ENCODE measurements at regions not wholly inside any gene's neighbourhood (a gene's known extent, or its start where the extent isn't known, plus 50 kb on each side); places are given as distances from the start of the nearest gene placed in this dataset.
"Not testable (repeated sequence)": the region's sequence is repeated elsewhere in the genome, so short reads cannot be mapped to it uniquely, and the experiment has no call there.

DNA sequence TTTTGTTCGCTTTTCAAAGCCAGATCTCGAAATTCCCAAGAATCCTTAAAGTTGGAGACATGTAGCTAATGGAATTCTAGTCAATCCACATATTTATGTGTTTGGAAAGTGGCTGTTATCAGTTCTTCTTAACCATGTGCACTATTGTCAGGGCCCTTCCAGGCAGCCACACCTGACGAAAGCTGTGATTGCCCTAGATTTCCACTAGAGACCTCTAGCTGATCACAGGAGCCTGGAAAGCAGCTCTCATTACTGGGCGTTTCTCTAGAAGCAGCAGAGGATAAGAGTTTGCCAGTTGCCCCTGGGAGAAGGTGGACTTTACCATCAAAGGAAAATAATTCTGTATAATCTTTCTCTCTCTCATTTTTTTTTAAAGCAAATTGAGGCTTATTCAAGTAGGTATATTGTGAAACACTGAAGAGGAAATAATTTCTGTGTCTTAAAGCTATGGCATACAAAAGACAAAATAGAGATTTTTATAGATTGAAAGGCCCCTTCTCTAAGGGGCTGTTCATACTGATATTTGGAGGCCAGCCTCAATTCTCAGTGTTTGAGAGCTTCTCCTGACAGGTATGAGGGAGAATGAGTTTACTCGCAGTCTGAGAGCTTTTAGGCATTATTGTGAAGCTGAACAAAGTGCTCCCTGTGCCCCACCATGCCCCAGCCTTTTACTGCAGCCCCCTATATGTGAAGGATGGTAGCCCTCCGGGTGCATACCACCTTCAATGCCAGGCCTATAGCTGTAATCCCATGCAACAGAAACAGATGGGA, 405.4 kb upstream of the ACTBL2 start:
- peak; percentile 51 for DNase-seq (ENCODE audit: low spot score)

DNA sequence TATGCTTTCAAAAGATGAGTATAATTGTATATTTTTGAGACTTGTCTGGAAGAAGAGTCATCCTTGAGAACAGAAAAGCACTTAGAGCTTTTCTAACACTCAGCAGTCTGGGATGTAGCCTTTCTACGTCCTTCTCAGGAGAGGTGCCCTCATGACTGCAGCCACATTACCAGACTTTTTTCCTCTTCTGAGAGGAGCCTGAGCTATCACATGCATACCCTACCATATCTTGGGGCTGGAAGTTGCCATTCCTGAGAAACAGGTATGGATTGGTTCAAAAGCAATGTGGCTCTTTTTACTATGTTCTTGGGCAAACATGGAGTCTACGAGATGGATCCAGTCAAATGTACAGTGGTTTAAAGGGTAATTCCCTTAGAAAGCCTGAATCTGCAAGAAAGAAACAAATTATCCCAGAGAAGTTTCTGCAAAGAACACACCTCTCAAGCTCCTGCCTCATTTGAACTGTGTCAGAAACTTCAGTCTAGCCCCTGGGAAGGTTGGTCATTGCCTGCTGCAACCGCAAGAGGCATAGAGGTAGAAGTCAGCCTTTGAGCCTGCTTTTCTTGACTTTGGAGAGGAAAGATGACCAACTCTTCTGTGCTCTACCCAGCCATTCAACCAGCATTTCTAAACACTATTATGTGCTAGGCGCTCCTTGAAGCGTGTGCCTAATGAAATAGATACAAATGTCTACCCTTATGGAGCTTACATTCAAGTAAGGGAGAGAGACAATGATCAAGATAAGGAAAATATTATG, 401.9 kb upstream of the ACTBL2 start:
- DNase-seq (ENCODE audit: low spot score): no peak

DNA sequence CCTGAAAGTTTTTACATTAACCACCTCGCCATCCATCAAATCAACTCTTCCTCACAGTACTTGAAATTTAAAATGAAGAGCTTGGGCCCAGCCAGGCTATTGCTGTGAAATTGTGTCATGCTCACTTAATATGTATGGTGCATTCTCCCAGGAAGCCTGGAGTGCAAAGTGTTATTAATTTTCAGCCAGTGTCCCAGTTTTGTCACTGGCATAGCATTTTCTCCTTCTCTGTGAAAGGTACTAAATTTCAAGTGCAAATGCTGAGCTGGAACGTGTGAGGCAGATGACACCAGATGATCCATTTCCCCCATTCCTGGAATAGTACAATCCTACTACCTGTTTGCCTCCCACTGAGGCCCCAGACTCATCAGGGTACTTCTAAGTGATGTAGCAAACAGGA, 397.6 kb upstream of the ACTBL2 start:
- DNase-seq (ENCODE audit: low spot score): no peak

DNA sequence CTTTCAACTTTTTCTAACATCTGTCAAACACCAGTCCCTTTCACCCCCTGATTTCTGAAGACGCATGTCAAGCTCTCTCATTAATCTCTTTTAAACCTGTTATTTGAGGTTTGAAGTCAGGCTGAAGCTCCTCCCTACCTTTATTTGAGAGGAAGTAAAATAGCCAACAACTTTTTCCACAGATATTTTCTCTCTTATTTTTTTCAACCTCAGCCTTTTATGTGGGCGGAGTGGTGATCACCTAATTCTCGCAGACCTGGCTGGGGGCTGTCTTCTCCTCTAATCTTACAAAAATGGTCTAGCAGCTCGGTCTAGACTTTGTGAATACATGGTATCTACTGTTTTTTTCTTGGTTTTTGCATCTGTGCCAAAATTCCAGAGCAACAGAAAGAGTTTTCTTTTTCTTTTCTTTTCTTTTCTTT, 395.7 kb upstream of the ACTBL2 start:
- no peak for DNase-seq (ENCODE audit: low spot score)

DNA sequence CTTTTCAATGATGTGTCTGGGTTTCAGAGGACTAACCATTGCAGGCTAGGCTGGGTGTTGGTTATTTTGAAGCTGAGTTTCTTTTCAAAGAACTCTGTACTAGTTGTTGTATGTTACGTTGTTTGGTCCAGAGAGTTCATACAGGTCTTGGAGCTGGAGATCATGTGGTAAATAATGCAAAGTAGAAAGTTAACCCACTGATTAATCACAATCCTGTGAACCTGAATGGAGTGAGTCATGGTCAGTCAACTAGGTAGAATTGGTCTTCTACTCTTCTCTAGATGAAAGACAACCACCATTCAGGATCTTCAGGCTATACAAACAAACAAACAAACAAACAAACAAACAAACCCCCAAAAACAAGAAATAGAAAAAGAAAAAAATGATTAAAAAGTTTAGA, 388.9 kb upstream of the ACTBL2 start:
- DNase-seq (ENCODE audit: low spot score): no peak

DNA sequence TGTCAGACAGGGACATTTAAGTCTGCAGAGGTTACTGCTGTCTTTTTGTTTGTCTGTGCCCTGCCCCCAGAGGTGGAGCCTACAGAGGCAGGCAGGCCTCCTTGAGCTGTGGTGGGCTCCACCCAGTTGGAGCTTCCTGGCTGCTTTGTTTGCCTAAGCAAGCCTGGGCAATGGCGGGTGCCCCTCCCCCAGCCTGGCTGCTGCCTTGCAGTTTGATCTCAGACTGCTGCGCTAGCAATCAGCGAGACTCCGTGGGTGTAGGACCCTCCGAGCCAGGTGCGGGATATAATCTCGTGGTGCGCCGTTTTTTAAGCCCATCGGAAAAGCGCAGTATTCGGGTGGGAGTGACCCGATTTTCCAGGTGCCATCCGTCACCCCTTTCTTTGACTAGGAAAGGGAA, 387.7 kb upstream of the ACTBL2 start:
- not testable (repeated sequence) for DNase-seq (ENCODE audit: low spot score)

DNA sequence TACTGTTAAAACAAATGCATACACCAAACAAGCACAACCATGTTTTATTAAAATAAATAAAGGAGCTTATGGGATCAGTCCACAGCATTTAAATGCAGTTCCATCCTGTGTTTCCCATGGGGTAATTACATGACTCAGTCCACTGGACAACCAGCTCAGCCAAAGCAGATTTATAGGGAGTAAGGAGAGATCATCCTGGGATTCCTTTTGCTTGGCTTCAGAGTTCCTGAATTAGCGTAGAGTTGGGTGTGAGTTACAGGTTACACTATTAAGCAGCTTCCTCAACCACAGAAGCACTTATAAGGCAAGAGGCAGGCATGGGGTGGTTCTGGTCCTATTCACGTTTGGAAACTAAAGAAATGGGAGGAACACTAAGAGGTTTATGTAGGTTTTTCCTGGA, 381.1 kb upstream of the ACTBL2 start:
- peak; percentile 38 for DNase-seq (ENCODE audit: low spot score)

DNA sequence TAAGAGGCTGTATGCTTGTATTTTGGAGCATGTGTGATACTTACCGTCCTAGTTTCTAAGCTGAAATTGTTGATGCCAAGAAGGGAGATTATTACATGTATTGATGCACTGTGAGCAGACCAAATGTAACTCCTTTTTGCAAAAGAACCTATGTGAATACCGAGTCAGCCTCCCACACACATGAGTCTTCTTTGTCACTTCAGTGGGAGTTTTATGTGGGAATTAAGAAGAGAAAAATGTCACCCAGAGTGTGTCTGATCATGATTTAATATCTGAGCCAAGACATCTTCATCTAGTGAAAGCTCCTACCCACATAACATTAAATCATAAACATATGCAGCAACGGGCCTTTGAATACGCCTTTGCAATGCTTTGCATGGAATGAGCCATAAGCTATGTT, 380.3 kb upstream of the ACTBL2 start:
- no peak for DNase-seq (ENCODE audit: low spot score)

DNA sequence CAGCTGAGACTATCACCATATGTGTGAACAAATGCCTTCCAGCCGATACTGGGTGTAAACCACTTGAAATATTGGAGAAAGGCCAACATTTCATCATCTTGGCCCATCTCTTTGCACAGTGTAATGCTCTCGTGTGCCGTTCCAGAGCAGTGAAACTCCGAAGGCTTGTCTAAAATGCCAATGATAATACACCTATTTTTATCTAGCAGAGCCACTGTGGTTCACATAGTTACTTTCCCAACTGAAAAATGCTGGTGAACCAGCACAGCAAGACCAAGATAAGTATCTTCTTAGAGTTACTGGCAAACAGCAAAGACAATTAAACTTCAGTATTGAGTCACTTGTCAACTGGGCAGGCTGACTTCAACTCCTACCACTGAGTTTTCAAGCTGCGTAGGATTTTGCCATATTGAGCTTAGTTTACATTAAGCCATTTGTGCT, 379.9 kb upstream of the ACTBL2 start:
- no peak for DNase-seq (ENCODE audit: low spot score)

DNA sequence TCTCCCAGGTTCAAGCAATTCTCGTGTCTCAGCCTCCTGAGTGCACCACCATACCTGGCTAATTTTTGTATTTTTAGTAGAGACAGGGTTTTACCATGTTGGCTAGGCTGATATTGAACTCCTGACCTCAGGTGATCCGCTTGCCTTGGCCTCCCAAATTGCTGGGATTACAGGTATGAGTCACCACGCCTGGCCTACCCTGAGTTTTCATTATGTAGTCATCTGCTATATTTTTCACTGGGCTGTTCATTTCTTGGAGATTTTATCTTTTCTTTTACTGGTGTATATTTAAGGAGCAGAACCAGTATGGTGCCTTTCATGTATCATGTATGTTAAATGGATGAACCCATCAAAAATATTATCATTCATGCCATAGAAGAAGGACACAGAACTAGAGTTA, 377.0 kb upstream of the ACTBL2 start:
- DNase-seq (ENCODE audit: low spot score): no peak

DNA sequence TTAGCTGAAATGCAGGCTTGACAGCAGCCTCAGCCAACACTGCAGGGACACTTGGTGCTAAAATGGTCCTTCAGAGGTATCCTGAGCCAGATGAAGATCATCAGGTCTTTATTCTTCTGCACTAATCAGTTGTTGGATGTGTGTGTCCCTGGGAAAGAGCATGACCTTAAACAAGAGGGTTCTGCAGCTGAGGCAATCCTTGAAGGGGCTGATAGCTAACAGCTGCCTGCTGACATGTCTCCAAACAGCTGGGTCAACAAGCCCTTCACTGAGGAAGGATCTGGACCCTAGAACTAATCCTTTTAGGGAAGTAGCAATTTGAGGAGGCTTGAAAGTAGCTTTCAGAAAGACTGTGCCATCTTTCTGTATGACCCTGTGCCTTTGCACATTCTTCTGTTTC, 376.3 kb upstream of the ACTBL2 start:
- DNase-seq (ENCODE audit: low spot score): no peak

DNA sequence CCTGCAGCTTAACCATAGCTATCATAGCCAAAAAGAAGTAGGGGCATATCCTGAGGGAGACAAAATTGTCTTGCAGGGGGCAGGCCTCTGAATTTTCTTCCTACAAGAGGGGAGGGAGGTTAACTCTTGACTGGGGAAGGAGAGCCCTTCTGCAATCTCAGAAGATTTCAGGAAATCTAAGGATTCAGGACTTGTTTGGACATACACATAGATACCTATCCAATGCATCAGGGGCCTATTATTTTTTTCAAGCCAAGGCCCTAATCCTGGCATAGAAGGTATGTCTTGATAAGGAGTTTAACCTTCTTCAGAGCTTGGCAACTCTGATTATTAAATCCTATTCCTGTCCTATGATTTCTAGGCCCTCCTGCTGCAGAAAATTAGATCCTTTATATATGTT, 375.1 kb upstream of the ACTBL2 start:
- DNase-seq (ENCODE audit: low spot score): no peak

DNA sequence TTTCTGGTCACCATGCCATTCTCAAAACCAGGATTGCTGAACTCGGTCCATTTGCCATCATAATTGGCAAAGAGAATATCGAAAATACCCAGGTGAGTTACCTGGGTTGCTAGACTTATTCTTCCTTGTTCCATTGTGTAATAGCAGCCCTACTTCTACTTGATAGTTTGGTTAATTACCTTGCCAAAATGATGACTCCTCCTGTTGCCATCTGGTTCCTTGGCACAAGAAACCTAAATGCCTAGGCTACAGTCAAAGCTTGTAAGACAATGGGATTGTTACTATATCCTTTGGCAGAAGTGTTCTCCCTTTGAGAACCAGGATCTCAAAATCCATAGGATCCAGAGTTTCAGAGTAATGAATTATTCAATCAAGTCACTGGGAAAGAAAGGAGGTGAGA, 373.2 kb upstream of the ACTBL2 start:
- DNase-seq (ENCODE audit: low spot score): no peak

DNA sequence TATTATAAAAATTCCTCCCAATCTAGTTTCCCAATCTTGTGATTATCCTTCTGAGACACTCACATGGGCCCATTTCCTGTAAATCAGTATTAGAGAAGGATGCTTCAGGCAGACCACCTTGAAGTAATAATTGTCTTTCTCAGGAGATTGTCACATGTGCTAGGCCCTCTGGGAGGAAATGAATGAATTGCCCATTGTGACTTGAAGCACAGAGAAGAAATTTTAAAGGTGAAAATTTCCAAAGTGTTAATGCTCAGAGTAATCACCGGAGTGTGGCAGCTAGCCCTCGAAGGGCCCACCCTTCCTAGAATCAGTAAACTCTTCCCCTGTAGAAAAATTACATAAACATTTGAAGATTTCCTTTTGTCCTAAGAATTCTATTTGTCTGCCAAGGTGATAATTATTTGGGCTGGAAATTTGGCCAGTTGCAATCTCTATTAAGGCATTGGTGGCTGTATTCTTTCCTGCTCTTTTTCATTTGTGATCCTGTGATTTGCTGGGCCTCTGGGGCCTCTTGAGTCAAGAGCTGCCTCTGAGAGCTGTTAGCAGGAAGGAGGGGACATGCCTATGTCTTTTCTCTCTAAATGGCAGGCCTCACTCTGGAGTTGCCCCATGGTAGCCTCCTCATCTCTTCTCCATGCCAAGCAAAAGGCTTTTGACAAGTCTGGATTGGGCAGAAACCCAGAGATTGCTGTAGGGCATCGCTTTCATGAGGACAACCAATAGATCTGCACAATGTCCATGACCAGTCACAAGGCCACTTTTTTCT, 371.5 kb upstream of the ACTBL2 start:
- no peak for DNase-seq (ENCODE audit: low spot score)

DNA sequence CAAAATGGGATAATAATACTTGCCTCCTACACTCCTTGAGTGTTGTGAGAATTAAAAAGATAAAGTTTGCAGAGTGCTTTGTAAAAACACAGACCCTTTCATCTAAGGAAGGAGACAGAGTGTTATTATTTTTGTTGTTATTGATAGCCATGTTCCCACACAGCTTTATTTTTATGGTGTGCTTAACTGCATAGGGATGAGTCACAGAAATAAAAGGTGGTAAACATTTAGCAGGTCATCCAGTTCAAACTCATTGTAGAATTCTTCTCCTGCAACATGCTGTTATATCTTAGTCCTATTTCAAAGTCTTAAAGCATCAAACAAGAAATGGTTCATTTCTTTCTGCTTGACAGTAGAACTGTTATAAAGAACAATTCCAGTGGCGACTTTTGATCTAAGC, 367.5 kb upstream of the ACTBL2 start:
- no peak for DNase-seq (ENCODE audit: low spot score)

DNA sequence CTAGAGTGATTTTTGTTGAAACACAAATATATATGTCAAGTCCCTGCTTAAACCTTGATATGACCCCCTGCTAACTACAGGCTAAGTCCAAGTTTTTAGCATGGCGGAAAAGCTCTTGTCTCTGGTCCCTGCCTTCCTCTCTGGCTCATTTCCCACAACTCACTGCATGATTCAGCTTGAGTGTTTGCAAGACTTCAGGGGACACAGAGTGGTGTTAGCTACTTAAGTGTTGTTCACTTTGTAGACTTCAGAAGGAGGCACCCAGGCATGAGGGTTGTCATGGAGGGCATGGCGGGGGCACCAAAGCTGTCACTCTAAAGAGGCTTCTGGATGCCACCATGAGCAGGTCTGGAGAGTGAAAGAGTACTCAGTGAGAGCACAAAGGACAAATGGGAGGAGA, 362.4 kb upstream of the ACTBL2 start:
- no peak for DNase-seq (ENCODE audit: low spot score)

DNA sequence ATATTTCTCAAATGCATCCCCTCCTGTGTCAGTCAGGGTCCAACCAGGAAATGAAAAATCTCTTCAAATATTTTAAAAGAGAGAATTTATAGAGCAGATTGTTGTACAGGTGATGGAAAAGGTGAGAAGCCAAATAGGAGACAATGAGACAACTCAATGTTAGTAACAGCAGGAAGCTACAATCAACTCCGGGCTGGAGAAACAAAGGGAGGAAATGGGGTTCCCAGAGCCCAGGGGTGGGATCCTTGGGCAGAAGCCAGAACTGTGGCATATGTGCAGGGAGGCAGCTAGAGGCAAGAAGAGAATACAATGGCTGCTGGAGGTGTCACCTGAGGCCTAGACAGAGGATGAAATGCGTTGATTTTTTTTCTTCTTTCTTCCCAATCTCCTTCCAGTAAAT, 361.8 kb upstream of the ACTBL2 start:
- no peak for DNase-seq (ENCODE audit: low spot score)

DNA sequence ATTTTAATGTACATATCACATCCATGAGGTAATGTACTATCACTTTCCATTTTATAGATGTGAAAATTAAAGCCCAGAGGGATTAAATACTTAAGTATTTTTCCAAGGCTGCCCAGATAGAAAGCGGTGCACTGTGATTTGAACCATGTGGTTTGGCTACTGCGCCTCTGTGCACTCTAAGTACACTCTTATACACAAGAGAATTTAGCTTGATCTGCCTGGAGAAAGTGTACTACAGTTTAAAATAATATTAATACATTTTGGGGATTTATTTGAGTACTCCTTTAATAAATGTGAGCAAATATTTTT, 360.4 kb upstream of the ACTBL2 start:
- no peak for DNase-seq (ENCODE audit: low spot score)

DNA sequence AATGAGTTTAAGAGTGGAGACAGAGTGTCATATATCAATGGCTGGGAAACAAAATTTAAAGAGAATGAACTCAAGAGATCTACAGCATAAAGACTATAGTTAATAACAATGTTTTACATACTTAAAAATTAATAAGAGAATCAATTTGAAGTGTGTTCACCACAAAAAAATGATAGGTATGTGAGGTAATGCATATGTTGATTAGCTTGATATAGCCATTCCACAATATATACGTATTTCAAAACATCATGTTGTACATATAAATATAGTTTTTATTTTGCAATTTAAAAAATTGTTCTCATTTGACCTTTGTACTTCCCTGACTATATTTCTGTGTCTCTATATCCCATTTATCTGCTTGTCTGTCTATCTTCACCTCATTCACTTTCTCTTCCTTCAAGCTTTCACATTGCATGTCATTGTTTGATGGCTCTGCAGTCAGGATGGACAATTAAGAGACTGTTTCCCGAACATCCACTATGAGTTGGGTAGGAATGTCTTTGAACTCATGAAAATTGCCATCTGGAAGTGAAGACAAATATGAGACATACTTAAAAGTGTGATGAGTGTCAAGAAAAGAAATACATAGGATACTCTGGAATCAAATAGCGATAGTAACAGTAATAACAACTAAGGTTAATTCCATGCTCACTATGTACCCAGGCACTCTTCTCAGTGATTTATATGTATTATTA, 359.9 kb upstream of the ACTBL2 start:
- DNase-seq (ENCODE audit: low spot score): no peak

DNA sequence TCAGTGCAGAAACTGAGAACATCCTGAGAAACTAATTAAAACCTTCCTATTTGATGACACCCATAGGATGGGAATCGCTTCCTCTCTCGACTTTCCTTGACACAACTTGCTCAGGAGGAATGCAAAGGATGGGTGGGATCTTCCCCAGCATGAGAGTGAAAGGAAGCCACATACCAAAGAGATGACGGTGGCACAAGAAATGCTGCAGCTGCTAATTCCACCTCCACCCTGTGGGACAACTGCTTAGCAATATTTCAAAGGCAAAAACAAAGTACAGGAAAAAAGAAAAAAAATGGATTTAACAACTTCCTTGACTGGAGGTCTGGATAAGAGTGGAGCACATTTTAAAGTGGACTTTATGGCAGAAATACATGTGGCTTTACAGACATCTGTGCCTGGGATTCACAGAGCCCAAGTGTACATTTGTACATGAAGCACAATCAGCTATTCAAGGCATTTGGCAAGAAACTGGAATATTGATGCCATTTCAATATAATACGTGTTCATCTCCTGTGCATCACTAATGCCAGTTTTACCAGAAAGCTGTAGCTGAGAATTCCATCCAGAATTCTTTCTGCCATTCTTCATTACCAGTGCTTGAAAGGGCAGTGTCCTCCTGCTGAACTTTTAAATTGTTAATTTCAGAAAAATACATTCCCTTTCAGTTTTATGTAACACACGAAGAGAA, 359.2 kb upstream of the ACTBL2 start:
- peak; percentile 82 for DNase-seq (ENCODE audit: low spot score)

DNA sequence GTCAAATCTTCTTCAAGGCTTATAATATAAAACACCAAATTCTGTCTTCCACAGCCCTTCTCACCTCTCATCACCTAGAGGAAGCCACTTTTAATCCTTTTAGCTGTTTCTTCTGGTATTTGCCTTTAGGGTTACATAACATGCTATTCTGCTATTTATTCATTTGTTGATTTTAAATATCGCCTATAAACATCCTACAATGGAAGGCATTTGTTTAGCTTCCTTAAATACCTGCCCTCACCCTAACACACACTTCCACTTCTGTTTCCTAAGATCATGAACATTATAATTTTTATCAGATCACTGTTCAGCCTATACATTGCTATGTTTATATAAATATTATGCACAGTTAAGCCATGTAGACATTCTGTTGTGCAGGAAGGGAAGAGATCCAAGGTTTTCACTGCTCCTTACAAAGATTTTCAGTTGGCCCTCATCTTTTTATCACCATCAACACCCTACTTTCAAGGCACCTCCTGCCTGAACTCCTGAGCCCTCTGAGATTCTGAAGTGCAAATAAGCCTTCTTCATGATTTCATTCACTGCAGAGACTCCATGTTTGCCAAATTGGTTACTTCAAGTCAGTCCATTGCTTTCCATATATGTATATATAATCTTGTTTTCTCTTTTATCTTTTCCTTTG, 356.9 kb upstream of the ACTBL2 start:
- no peak for DNase-seq (ENCODE audit: low spot score)
